Stimulated activated effector memory CD8-positive, alpha-beta T cell treated with anti-CD3 and anti-CD28 coated beads, Interleukin-12 subunit alpha, Interleukin-12 subunit beta, amount 100 ng/mL, for 72 hours (primary cell): ENCODE measurements at regions not wholly inside any gene's neighbourhood (a gene's known extent, or its start where the extent isn't known, plus 50 kb on each side); places are given as distances from the start of the nearest gene placed in this dataset.
"Not testable (repeated sequence)": the region's sequence is repeated elsewhere in the genome, so short reads cannot be mapped to it uniquely, and the experiment has no call there.

Experiments used
- ATAC-seq: fragments of 150-1000 bp; cut with Tn5 transposase; 2 replicates; pipeline ENCODE4 v1.10.0; 2021
- DNase-seq, 2 donors: peaks; one replicate each; pipeline ENCODE4 v3.0.0; 2021 to 2022; ENCODE audit warnings: low spot score in 2 of 2
- H3K27ac Mint-ChIP-seq: one replicate; pipeline ENCODE4 v1.8.0; 2022; ENCODE audit warnings: mild to moderate bottlenecking, mixed read lengths
- H3K36me3 Mint-ChIP-seq: one replicate; pipeline ENCODE4 v1.8.0; 2022; ENCODE audit warnings: mild to moderate bottlenecking, mixed read lengths
- H3K4me1 Mint-ChIP-seq: one replicate; pipeline ENCODE4 v1.8.0; 2022; ENCODE audit warnings: mixed read lengths
- H3K4me3 Mint-ChIP-seq: one replicate; pipeline ENCODE4 v1.8.0; 2022; ENCODE audit warnings: mild to moderate bottlenecking, mixed read lengths
- H3K9me3 Mint-ChIP-seq: one replicate; pipeline ENCODE4 v1.8.0; 2022; ENCODE audit warnings: mixed read lengths

- not testable (repeated sequence) for H3K36me3 Mint-ChIP-seq, H3K9me3 Mint-ChIP-seq, H3K4me1 Mint-ChIP-seq, DNase-seq, H3K4me3 Mint-ChIP-seq, H3K27ac Mint-ChIP-seq, ATAC-seq
Observed at GRCh38 chr16:60359412-60359811, 1625.3 kb upstream of the GOT2 start.

GRCh38 chr16:60357876-60358522 is 1623.9 kb upstream of the GOT2 start:
- ATAC-seq, H3K4me1 Mint-ChIP-seq, H3K9me3 Mint-ChIP-seq, DNase-seq, H3K36me3 Mint-ChIP-seq, H3K4me3 Mint-ChIP-seq, H3K27ac Mint-ChIP-seq: not testable (repeated sequence)

GRCh38 chr16:60346256-60346655 is 1612.1 kb upstream of the GOT2 start:
- H3K27ac Mint-ChIP-seq, result no peak overlapping the region
- ATAC-seq, result no peak

GRCh38 chr16:60337671-60338070 is 1603.6 kb upstream of the GOT2 start:
- Mint-ChIP-seq H3K9me3 (peaks cover 6% of the 10 kb centered on the region), H3K36me3 (no peaks in the 10 kb centered on the region), H3K4me1 (no peaks in the 10 kb centered on the region), H3K27ac (no peak overlapping the region), H3K4me3 (no peak overlapping the region)
- DNase-seq, result no peak
- ATAC-seq, result no peak

More at GRCh38 chr16:60346256-60346655, 1612.1 kb upstream of the GOT2 start:
- no peak for DNase-seq
- Mint-ChIP-seq H3K36me3 (no peaks in the 10 kb centered on the region), H3K4me3 (no peak overlapping the region), H3K9me3 (peaks cover 17% of the 10 kb centered on the region), H3K4me1 (no peaks in the 10 kb centered on the region)

- DNase-seq, result no peak
- H3K4me3 Mint-ChIP-seq, result no peak overlapping the region
- no peaks in the 10 kb centered on the region for H3K4me1 Mint-ChIP-seq
- no peak for ATAC-seq
- H3K9me3 Mint-ChIP-seq, result peaks cover 9% of the 10 kb centered on the region
- no peak overlapping the region for H3K27ac Mint-ChIP-seq
- no peaks in the 10 kb centered on the region for H3K36me3 Mint-ChIP-seq
Observed at GRCh38 chr16:60331168-60331567, 1597.1 kb upstream of the GOT2 start.

GRCh38 chr16:60329108-60329507 is 1595.0 kb upstream of the GOT2 start:
- H3K27ac Mint-ChIP-seq, result no peak overlapping the region
- ATAC-seq, result no peak
- no peak for DNase-seq
- H3K4me3 Mint-ChIP-seq, result no peak overlapping the region
- peaks cover 17% of the 10 kb centered on the region for H3K9me3 Mint-ChIP-seq
- no peaks in the 10 kb centered on the region for H3K4me1 Mint-ChIP-seq
- H3K36me3 Mint-ChIP-seq, result no peaks in the 10 kb centered on the region

- Mint-ChIP-seq H3K27ac (no peak overlapping the region), H3K36me3 (no peaks in the 10 kb centered on the region), H3K4me1 (no peaks in the 10 kb centered on the region), H3K9me3 (peaks cover 17% of the 10 kb centered on the region), H3K4me3 (no peak overlapping the region)
- ATAC-seq (no peak), DNase-seq (no peak)
Observed at GRCh38 chr16:60328152-60328551, 1594.0 kb upstream of the GOT2 start.

GRCh38 chr16:60318486-60318885 is 1584.4 kb upstream of the GOT2 start:
- DNase-seq, result no peak
- Mint-ChIP-seq H3K4me1 (no peaks in the 10 kb centered on the region), H3K4me3 (no peak overlapping the region), H3K27ac (no peak overlapping the region), H3K9me3 (peaks cover 34% of the 10 kb centered on the region), H3K36me3 (no peaks in the 10 kb centered on the region)
- no peak for ATAC-seq

GRCh38 chr16:60310846-60311445 is 1576.8 kb upstream of the GOT2 start:
- Mint-ChIP-seq H3K9me3 (peaks cover 37% of the 10 kb centered on the region), H3K4me1 (no peaks in the 10 kb centered on the region), H3K27ac (no peak overlapping the region), H3K4me3 (no peak overlapping the region), H3K36me3 (no peaks in the 10 kb centered on the region)
- DNase-seq (no peak), ATAC-seq (no peak)

- no peak overlapping the region for H3K27ac Mint-ChIP-seq
- no peak for ATAC-seq
- DNase-seq, result no peak
- H3K4me3 Mint-ChIP-seq, result no peak overlapping the region
- H3K9me3 Mint-ChIP-seq, result peaks cover 25% of the 10 kb centered on the region
- no peaks in the 10 kb centered on the region for H3K36me3 Mint-ChIP-seq
- no peaks in the 10 kb centered on the region for H3K4me1 Mint-ChIP-seq
Observed at GRCh38 chr16:60304720-60305119, 1570.6 kb upstream of the GOT2 start.

GRCh38 chr16:60304066-60304465 is 1570.0 kb upstream of the GOT2 start:
- DNase-seq (no peak), ATAC-seq (no peak)
- peaks cover 25% of the 10 kb centered on the region for H3K9me3 Mint-ChIP-seq
- no peaks in the 10 kb centered on the region for H3K36me3 Mint-ChIP-seq
- H3K4me3 Mint-ChIP-seq, result no peak overlapping the region
- H3K4me1 Mint-ChIP-seq, result no peaks in the 10 kb centered on the region
- H3K27ac Mint-ChIP-seq, result no peak overlapping the region

- no peaks in the 10 kb centered on the region for H3K4me1 Mint-ChIP-seq
- H3K9me3 Mint-ChIP-seq, result peaks cover 23% of the 10 kb centered on the region
Observed at GRCh38 chr16:60302676-60303075, 1568.6 kb upstream of the GOT2 start.

GRCh38 chr16:60302261-60302660 is 1568.1 kb upstream of the GOT2 start:
- ATAC-seq, result no peak
- Mint-ChIP-seq H3K36me3 (no peaks in the 10 kb centered on the region), H3K4me3 (no peak overlapping the region), H3K4me1 (no peaks in the 10 kb centered on the region), H3K9me3 (peaks cover 26% of the 10 kb centered on the region), H3K27ac (no peak overlapping the region)
- DNase-seq, result no peak

More at GRCh38 chr16:60302676-60303075, 1568.6 kb upstream of the GOT2 start:
- DNase-seq (no peak), ATAC-seq (no peak)
- Mint-ChIP-seq H3K36me3 (no peaks in the 10 kb centered on the region), H3K4me3 (no peak overlapping the region), H3K27ac (no peak overlapping the region)

- Mint-ChIP-seq H3K9me3 (peaks cover 17% of the 10 kb centered on the region), H3K4me3 (no peak overlapping the region), H3K4me1 (no peaks in the 10 kb centered on the region), H3K36me3 (no peaks in the 10 kb centered on the region), H3K27ac (no peak overlapping the region)
- no peak for DNase-seq
- ATAC-seq, result no peak
Observed at GRCh38 chr16:60299241-60299776, 1565.2 kb upstream of the GOT2 start.

GRCh38 chr16:60295451-60295850 is 1561.3 kb upstream of the GOT2 start:
- no peak for ATAC-seq
- no peaks in the 10 kb centered on the region for H3K36me3 Mint-ChIP-seq

GRCh38 chr16:60285794-60286193 is 1551.7 kb upstream of the GOT2 start:
- DNase-seq (no peak), ATAC-seq (no peak)
- H3K4me1 Mint-ChIP-seq, result no peaks in the 10 kb centered on the region
- H3K9me3 Mint-ChIP-seq, result peaks cover 11% of the 10 kb centered on the region
- H3K4me3 Mint-ChIP-seq, result no peak overlapping the region
- no peaks in the 10 kb centered on the region for H3K36me3 Mint-ChIP-seq
- H3K27ac Mint-ChIP-seq, result no peak overlapping the region

More at GRCh38 chr16:60295451-60295850, 1561.3 kb upstream of the GOT2 start:
- DNase-seq, result no peak
- no peak overlapping the region for H3K27ac Mint-ChIP-seq
- H3K9me3 Mint-ChIP-seq, result peaks cover 13% of the 10 kb centered on the region
- H3K4me3 Mint-ChIP-seq, result no peak overlapping the region
- H3K4me1 Mint-ChIP-seq, result no peaks in the 10 kb centered on the region
